ENCODE measurements at regions not wholly inside any gene's neighbourhood (a gene's known extent, or its start where the extent isn't known, plus 50 kb on each side); places are given as distances from the start of the nearest gene placed in this dataset.

DNA sequence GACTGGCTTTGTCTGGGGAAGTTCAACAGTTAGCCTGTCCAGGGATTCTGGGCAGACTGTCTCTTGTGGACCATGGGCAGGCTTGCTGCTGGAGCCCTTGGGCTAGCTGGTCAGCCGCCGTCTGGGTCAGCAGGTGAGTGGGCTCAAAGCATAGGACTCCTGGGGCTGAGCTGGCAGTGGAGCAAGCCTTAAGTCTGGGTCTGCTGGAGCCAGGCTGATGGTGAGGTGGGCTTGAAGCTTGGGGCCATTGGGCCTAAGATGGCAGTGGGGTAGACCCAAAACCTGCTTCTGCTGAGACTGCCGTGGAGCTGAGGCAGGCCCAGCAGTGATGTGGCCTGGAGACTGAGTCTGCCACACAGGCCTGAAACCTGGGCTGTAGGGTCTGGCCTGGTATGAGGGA lies 645.1 kb downstream of the RAPGEF2 start:
- Histone ChIP-seq H3K9me3 (ENCODE audit: low read depth, low read length) (no peaks in the 10 kb centered on the region), H4K20me1 (ENCODE audit: insufficient read depth, low read length) (no peaks in the 10 kb centered on the region), H3K4me3 (ENCODE audit: insufficient read depth, low read length) (no peak overlapping the region), H2AFZ (ENCODE audit: low read length) (no peak overlapping the region), H3K36me3 (ENCODE audit: insufficient read depth, low read length) (no peaks in the 10 kb centered on the region), H3K27ac (ENCODE audit: low read depth, low read length) (no peak overlapping the region), H3K4me2 (ENCODE audit: insufficient read depth, low read length) (no peak overlapping the region), H3K4me1 (ENCODE audit: insufficient read depth, low read length) (no peaks in the 10 kb centered on the region), H3K79me2 (ENCODE audit: insufficient read depth, low read length) (no peaks in the 10 kb centered on the region), H3K27me3 (ENCODE audit: insufficient read depth, low read length) (no peaks in the 10 kb centered on the region)
- TF ChIP-seq CTCF (IDR thresholded peaks at IDR 0.05; ENCODE audit: extremely low read depth, low read depth, low read length), result no peak
- DNase-seq (ENCODE audit: insufficient read length, low spot score, missing footprints), result no peak

GRCh38 chr4:159748834-159749444 lies 646.1 kb downstream of the RAPGEF2 start:
- Histone ChIP-seq H3K4me3 (ENCODE audit: insufficient read depth, low read length) (no peak overlapping the region), H3K36me3 (ENCODE audit: insufficient read depth, low read length) (no peaks in the 10 kb centered on the region), H2AFZ (ENCODE audit: low read length) (no peak overlapping the region), H3K4me1 (ENCODE audit: insufficient read depth, low read length) (no peaks in the 10 kb centered on the region), H3K79me2 (ENCODE audit: insufficient read depth, low read length) (no peaks in the 10 kb centered on the region), H3K27me3 (ENCODE audit: insufficient read depth, low read length) (no peaks in the 10 kb centered on the region), H4K20me1 (ENCODE audit: insufficient read depth, low read length) (no peaks in the 10 kb centered on the region), H3K27ac (ENCODE audit: low read depth, low read length) (no peak overlapping the region), H3K4me2 (ENCODE audit: insufficient read depth, low read length) (no peak overlapping the region), H3K9me3 (ENCODE audit: low read depth, low read length) (no peaks in the 10 kb centered on the region)
- no peak for DNase-seq (ENCODE audit: insufficient read length, low spot score, missing footprints)
- TF ChIP-seq CTCF (IDR thresholded peaks at IDR 0.05; ENCODE audit: extremely low read depth, low read depth, low read length), result no peak

DNA sequence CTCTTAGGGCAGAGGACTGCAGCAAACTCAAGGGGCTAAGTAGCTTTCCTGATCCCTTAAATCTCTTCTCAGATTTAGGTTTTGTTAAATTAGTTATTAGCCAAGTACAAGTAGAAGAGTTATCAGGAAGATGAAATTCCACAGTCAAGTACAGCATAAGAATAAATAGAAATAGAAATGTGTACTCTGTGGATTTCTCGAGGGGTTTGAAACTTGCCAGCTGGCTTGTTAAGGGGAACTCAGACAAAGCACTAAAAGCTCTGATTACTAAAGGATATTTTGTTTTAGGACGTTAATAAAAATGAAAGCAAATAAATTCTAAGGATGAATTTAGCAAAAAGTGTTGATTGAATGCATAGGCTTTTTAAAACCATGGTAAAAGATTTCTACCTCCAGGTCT lies 654.6 kb downstream of the RAPGEF2 start:
- no peaks in the 10 kb centered on the region for H3K36me3 ChIP-seq (ENCODE audit: insufficient read depth, low read length)
- no peak for TF ChIP-seq CTCF (IDR thresholded peaks at IDR 0.05; ENCODE audit: extremely low read depth, low read depth, low read length)
- H3K4me1 ChIP-seq (ENCODE audit: insufficient read depth, low read length), result no peaks in the 10 kb centered on the region
- H2AFZ ChIP-seq (ENCODE audit: low read length), result no peak overlapping the region
- no peak for DNase-seq (ENCODE audit: insufficient read length, low spot score, missing footprints)
- no peaks in the 10 kb centered on the region for H3K9me3 ChIP-seq (ENCODE audit: low read depth, low read length)
- no peak overlapping the region for H3K4me2 ChIP-seq (ENCODE audit: insufficient read depth, low read length)
- H3K27me3 ChIP-seq (ENCODE audit: insufficient read depth, low read length), result no peaks in the 10 kb centered on the region
- H4K20me1 ChIP-seq (ENCODE audit: insufficient read depth, low read length), result no peaks in the 10 kb centered on the region
- H3K27ac ChIP-seq (ENCODE audit: low read depth, low read length), result no peak overlapping the region
- H3K4me3 ChIP-seq (ENCODE audit: insufficient read depth, low read length), result no peak overlapping the region
- H3K79me2 ChIP-seq (ENCODE audit: insufficient read depth, low read length), result no peaks in the 10 kb centered on the region

- Histone ChIP-seq H3K9me3 (ENCODE audit: low read depth, low read length) (no peaks in the 10 kb centered on the region), H3K27me3 (ENCODE audit: insufficient read depth, low read length) (no peaks in the 10 kb centered on the region), H3K36me3 (ENCODE audit: insufficient read depth, low read length) (no peaks in the 10 kb centered on the region), H3K4me1 (ENCODE audit: insufficient read depth, low read length) (no peaks in the 10 kb centered on the region), H3K4me2 (ENCODE audit: insufficient read depth, low read length) (no peak overlapping the region), H3K27ac (ENCODE audit: low read depth, low read length) (no peak overlapping the region), H4K20me1 (ENCODE audit: insufficient read depth, low read length) (no peaks in the 10 kb centered on the region), H2AFZ (ENCODE audit: low read length) (no peak overlapping the region), H3K4me3 (ENCODE audit: insufficient read depth, low read length) (no peak overlapping the region), H3K79me2 (ENCODE audit: insufficient read depth, low read length) (no peaks in the 10 kb centered on the region)
- TF ChIP-seq CTCF (IDR thresholded peaks at IDR 0.05; ENCODE audit: extremely low read depth, low read depth, low read length), result no peak
- DNase-seq (ENCODE audit: insufficient read length, low spot score, missing footprints), result no peak
Observed at GRCh38 chr4:159758061-159758460, 655.2 kb downstream of the RAPGEF2 start.
